Activated CD4-positive, alpha-beta T cell treated with anti-CD3 and anti-CD28 coated beads for 1 hour (primary cell): ENCODE measurements at regions not wholly inside any gene's neighbourhood (a gene's known extent, or its start where the extent isn't known, plus 50 kb on each side); places are given as distances from the start of the nearest gene placed in this dataset.

Source experiments
- DNase-seq: peaks from one replicate; pipeline ENCODE4 v3.0.0-alpha.2; 2020

GRCh38 chr13:70884196-70884595 is 775.9 kb upstream of the KLHL1 start:
- no peak for DNase-seq

GRCh38 chr13:70874636-70875035 is 766.4 kb upstream of the KLHL1 start:
- DNase-seq = no peak

GRCh38 chr13:70864731-70865130 is 756.5 kb upstream of the KLHL1 start:
- no peak for DNase-seq

GRCh38 chr13:70856711-70857110 is 748.5 kb upstream of the KLHL1 start:
- DNase-seq = no peak

- DNase-seq = no peak
Observed at GRCh38 chr13:70856025-70856424, 747.8 kb upstream of the KLHL1 start.

- DNase-seq = no peak
Observed at GRCh38 chr13:70849222-70849621, 741.0 kb upstream of the KLHL1 start.

GRCh38 chr13:70844391-70845108 is 736.3 kb upstream of the KLHL1 start:
- DNase-seq = no peak

- DNase-seq = no peak
Observed at GRCh38 chr13:70842062-70842644, 733.9 kb upstream of the KLHL1 start.

- no peak for DNase-seq
Observed at GRCh38 chr13:70841240-70842061, 733.2 kb upstream of the KLHL1 start.

- DNase-seq = no peak
Observed at GRCh38 chr13:70835371-70835770, 727.1 kb upstream of the KLHL1 start.

- no peak for DNase-seq
Observed at GRCh38 chr13:70829748-70830147, 721.5 kb upstream of the KLHL1 start.

GRCh38 chr13:70817576-70817975 is 709.3 kb upstream of the KLHL1 start:
- DNase-seq = no peak

- DNase-seq = no peak
Observed at GRCh38 chr13:70816853-70817252, 708.6 kb upstream of the KLHL1 start.

- DNase-seq = no peak
Observed at GRCh38 chr13:70814684-70815083, 706.4 kb upstream of the KLHL1 start.

GRCh38 chr13:70812481-70812880 is 704.2 kb upstream of the KLHL1 start:
- no peak for DNase-seq

GRCh38 chr13:70809588-70809987 is 701.3 kb upstream of the KLHL1 start:
- DNase-seq = no peak

GRCh38 chr13:70798385-70798784 is 690.1 kb upstream of the KLHL1 start:
- DNase-seq = no peak

GRCh38 chr13:70795484-70795883 is 687.2 kb upstream of the KLHL1 start:
- no peak for DNase-seq

GRCh38 chr13:70792121-70792520 is 683.9 kb upstream of the KLHL1 start:
- DNase-seq = no peak

GRCh38 chr13:70789751-70790150 is 681.5 kb upstream of the KLHL1 start:
- DNase-seq = no peak

GRCh38 chr13:70788074-70788473 is 679.8 kb upstream of the KLHL1 start:
- no peak for DNase-seq

GRCh38 chr13:70784207-70784989 is 676.1 kb upstream of the KLHL1 start:
- no peak for DNase-seq

- no peak for DNase-seq
Observed at GRCh38 chr13:70769817-70770216, 661.6 kb upstream of the KLHL1 start.
